HepG2 (cell line): ENCODE measurements at regions not wholly inside any gene's neighbourhood (a gene's known extent, or its start where the extent isn't known, plus 50 kb on each side); places are given as distances from the start of the nearest gene placed in this dataset.

ENCODE experiments used
- ATAC-seq: fragments of 200-7000 bp; cut with Tn5 transposase; 3 replicates; pipeline ENCODE4 v1.9.1; 2020; ENCODE audit warnings: mild to moderate bottlenecking, moderate library complexity
- BruUV-seq: library from RNA; stranded (reverse); fragments of 400-500 nt; replicated peaks from 2 replicates; lab custom pipeline; 2021; lab: Mats Ljungman, UMichigan
- CTCF ChIA-PET: fragments of 300-600 bp; formaldehyde crosslinking; extraction: SDS; loops from one replicate; lab custom pipeline; 2021; ENCODE audit warnings: low total read pairs, inconsistent platforms, low intra/inter-chr PET ratio; lab: Yijun Ruan, JAX
- POLR2A ChIA-PET: fragments of 350-600 bp; sonication (Branson Sonifier 250); formaldehyde crosslinking; loops from one replicate; lab custom pipeline; 2020; ENCODE audit warnings: antibody characterized with exemption, inconsistent platforms; lab: Yijun Ruan, JAX
- DNase-seq: peaks from one replicate; pipeline ENCODE4 v3.0.0-alpha.2; 2015; ENCODE audit warnings: low spot score
- FAIRE-seq: peaks from 3 replicates; lab custom pipeline; 2011; peaks lifted over from hg19 to GRCh38; lab: Jason Lieb, UNC
- H2AFZ ChIP-seq: one replicate; pipeline ENCODE4 v1.6.1; 2011; ENCODE audit warnings: low read length, inconsistent platforms
- H3K27ac ChIP-seq: fragments of 300-600 bp; 3 replicates; pipeline ENCODE4 v1.8.0; 2011; ENCODE audit warnings: mixed run types, mild to moderate bottlenecking, mixed read lengths, low read length, inconsistent platforms; ENCODE audit not compliant: insufficient read depth; ENCODE audit errors: extremely low read length
- H3K27me3 ChIP-seq, 2 experiments: fragments of 200-600 bp in 1 of 2; 2 replicates in 1 of 2; 3 replicates in 1 of 2; pipeline versions ENCODE4 v1.6.0 to v1.8.0; 2011; ENCODE audit warnings: low read length in 2 of 2, mild to moderate bottlenecking in 2 of 2, moderate library complexity in 2 of 2, inconsistent platforms in 1 of 2; ENCODE audit not compliant: insufficient read depth in 2 of 2, control insufficient read depth in 1 of 2
- H3K36me3 ChIP-seq, 2 experiments: fragments of 200-600 bp in 1 of 2; replicated peaks in 1 of 2; 2 replicates in 1 of 2; 3 replicates in 1 of 2; pipeline versions ENCODE4 v1.5.1 to v1.8.0; 2011; ENCODE audit warnings: low read length in 2 of 2, inconsistent platforms in 1 of 2; ENCODE audit not compliant: insufficient read depth in 2 of 2, control insufficient read depth in 1 of 2
- H3K4me1 ChIP-seq: 2 replicates; pipeline ENCODE4 v1.5.1; 2012; ENCODE audit warnings: low read length, inconsistent platforms; ENCODE audit not compliant: insufficient read depth
- H3K4me2 ChIP-seq: 2 replicates; pipeline ENCODE4 v1.6.0; 2011; ENCODE audit warnings: low read depth, low read length, inconsistent platforms
- H3K4me3 ChIP-seq, 3 experiments: fragments of 200-600 bp in 1 of 3; sonication (generic), shearing (Covaris generic) in 1 of 3; replicated peaks in 1 of 3; 2 replicates each; pipeline ENCODE4 v1.5.1; 2011 to 2016; ENCODE audit warnings: low read length in 3 of 3, inconsistent platforms in 2 of 3, low read depth in 2 of 3, mild to moderate bottlenecking in 2 of 3, control low read depth in 1 of 3, mixed read lengths in 1 of 3; ENCODE audit not compliant: insufficient read depth in 1 of 3
- H3K79me2 ChIP-seq: one replicate; pipeline ENCODE4 v1.6.1; 2011; ENCODE audit warnings: low read length, inconsistent platforms; ENCODE audit not compliant: insufficient read depth
- H3K9ac ChIP-seq: 2 replicates; pipeline ENCODE4 v1.6.0; 2011; ENCODE audit warnings: mild to moderate bottlenecking, low read depth, low read length, inconsistent platforms; ENCODE audit not compliant: insufficient read depth
- H3K9me3 ChIP-seq: 2 replicates; pipeline ENCODE4 v1.5.1; 2012; ENCODE audit warnings: mild to moderate bottlenecking, low read length
- H4K20me1 ChIP-seq: 2 replicates; pipeline ENCODE4 v1.6.0; 2011; ENCODE audit warnings: inconsistent platforms, mild to moderate bottlenecking, low read length, moderate library complexity; ENCODE audit not compliant: insufficient read depth
- ONECUT2 ChIP-seq: sonication (generic); formaldehyde crosslinking; IDR thresholded peaks from 2 replicates; pipeline ENCODE4 v1.4.0; 2020; ENCODE audit warnings: missing genetic modification reagents
- SMAD1 ChIP-seq: sonication (generic); formaldehyde crosslinking; IDR thresholded peaks from 2 replicates; pipeline ENCODE4 v1.4.0; 2020; ENCODE audit warnings: missing genetic modification reagents, low read depth, mild to moderate bottlenecking, borderline replicate concordance
- SNRNP70 ChIP-seq: fragments of 200-400 bp; formaldehyde crosslinking; IDR thresholded peaks from 2 replicates; pipeline ENCODE4 v1.6.1; 2017; ENCODE audit warnings: mild to moderate bottlenecking, low read depth, low read length, moderate library complexity
- SOX6 ChIP-seq, 2 experiments: fragments of 450-650 bp in 1 of 2; sonication (generic) in 1 of 2; formaldehyde crosslinking in 1 of 2; IDR thresholded peaks; 2 replicates each; pipeline versions ENCODE4 v1.4.0 to v1.6.1; 2017 to 2020; ENCODE audit warnings: antibody characterized with exemption in 1 of 2, mild to moderate bottlenecking in 1 of 2, missing genetic modification reagents in 1 of 2
- TARDBP ChIP-seq: sonication (generic); formaldehyde crosslinking; IDR thresholded peaks from 2 replicates; pipeline ENCODE4 v1.8.0; 2022; ENCODE audit warnings: mild to moderate bottlenecking, missing genetic modification reagents
- ZNF138 ChIP-seq: sonication (generic); formaldehyde crosslinking; IDR thresholded peaks from 2 replicates; pipeline ENCODE4 v1.5.0; 2020; ENCODE audit warnings: mild to moderate bottlenecking, low read depth, missing genetic modification reagents
- ZNF501 ChIP-seq: sonication (generic); formaldehyde crosslinking; IDR thresholded peaks from 2 replicates; pipeline ENCODE4 v1.5.1; 2020; ENCODE audit warnings: mild to moderate bottlenecking, moderate library complexity, missing genetic modification reagents
- ZNF839 ChIP-seq: sonication (generic); formaldehyde crosslinking; IDR thresholded peaks from 2 replicates; pipeline ENCODE4 v1.4.0; 2020; ENCODE audit warnings: missing genetic modification reagents, mild to moderate bottlenecking, borderline replicate concordance
- WGBS: methylation state at CpG from one replicate; pipeline ENCODE4 v1.1.6; 2017; ENCODE audit warnings: low lambda C conversion rate; 5-methylcytosine and 5-hydroxymethylcytosine counted together
- in situ Hi-C: cut with HindIII; loops from 2 replicates; pipeline ENCODE4 v1.10.0; 2017; ENCODE audit warnings: low pct_unique_long_range_greater_than_20kb; ENCODE audit not compliant: extremely low pct_ligation_motif_present
- intact Hi-C: fragments of 100-400 bp; cut with micrococcal nuclease; formaldehyde crosslinking; loops from one replicate; pipeline ENCODE4 v1.10.0; 2022; ENCODE audit not compliant: unreplicated experiment
- TF ChIP-seq, protein P1 (sequence below): sonication (generic); formaldehyde crosslinking; IDR thresholded peaks from 2 replicates; pipeline ENCODE4 v1.4.0; 2020; ENCODE audit warnings: mild to moderate bottlenecking, missing genetic modification reagents

DNA sequence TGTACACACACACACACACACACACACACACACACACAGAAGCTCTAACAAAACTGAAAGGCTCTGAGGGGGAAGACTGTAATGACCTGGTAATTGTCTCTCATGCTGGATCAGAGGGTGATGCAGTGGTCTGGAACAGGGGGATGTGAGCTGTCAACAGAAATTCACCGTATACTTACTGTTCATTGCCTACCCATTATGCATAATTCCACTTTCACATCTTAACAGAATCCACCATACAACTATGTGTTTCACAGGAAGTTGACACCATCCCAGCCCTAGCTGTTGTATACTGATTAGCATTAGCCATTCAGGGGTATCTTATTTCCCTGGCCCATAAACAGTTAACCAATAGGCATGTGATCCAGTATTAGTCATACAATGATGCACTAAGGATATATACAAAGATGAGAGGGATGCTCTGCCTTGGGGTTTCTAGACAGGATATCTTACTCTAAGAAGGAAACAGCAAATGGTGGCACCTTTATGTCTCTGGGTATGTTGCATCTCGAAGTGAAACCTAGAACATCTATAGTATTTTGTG is 396.5 kb upstream of the BRINP1 start:
- intact Hi-C loops (no loop called here), in situ Hi-C loops (no loop called here)
- TF ChIP-seq ZNF138 (CRISPR knock-in tag) (no peak), TARDBP (CRISPR knock-in tag) (no peak), ONECUT2 (CRISPR knock-in tag) (no peak), SNRNP70 (no peak), ZNF839 (CRISPR knock-in tag) (no peak), SOX6 (IDR thresholded peaks at IDR 0.05) (no peak), SOX6 (CRISPR knock-in tag; IDR thresholded peaks at IDR 0.05) (no peak), ZNF501 (CRISPR knock-in tag) (no peak), SMAD1 (CRISPR knock-in tag) (no peak)
- TF ChIP-seq, protein P1, sequence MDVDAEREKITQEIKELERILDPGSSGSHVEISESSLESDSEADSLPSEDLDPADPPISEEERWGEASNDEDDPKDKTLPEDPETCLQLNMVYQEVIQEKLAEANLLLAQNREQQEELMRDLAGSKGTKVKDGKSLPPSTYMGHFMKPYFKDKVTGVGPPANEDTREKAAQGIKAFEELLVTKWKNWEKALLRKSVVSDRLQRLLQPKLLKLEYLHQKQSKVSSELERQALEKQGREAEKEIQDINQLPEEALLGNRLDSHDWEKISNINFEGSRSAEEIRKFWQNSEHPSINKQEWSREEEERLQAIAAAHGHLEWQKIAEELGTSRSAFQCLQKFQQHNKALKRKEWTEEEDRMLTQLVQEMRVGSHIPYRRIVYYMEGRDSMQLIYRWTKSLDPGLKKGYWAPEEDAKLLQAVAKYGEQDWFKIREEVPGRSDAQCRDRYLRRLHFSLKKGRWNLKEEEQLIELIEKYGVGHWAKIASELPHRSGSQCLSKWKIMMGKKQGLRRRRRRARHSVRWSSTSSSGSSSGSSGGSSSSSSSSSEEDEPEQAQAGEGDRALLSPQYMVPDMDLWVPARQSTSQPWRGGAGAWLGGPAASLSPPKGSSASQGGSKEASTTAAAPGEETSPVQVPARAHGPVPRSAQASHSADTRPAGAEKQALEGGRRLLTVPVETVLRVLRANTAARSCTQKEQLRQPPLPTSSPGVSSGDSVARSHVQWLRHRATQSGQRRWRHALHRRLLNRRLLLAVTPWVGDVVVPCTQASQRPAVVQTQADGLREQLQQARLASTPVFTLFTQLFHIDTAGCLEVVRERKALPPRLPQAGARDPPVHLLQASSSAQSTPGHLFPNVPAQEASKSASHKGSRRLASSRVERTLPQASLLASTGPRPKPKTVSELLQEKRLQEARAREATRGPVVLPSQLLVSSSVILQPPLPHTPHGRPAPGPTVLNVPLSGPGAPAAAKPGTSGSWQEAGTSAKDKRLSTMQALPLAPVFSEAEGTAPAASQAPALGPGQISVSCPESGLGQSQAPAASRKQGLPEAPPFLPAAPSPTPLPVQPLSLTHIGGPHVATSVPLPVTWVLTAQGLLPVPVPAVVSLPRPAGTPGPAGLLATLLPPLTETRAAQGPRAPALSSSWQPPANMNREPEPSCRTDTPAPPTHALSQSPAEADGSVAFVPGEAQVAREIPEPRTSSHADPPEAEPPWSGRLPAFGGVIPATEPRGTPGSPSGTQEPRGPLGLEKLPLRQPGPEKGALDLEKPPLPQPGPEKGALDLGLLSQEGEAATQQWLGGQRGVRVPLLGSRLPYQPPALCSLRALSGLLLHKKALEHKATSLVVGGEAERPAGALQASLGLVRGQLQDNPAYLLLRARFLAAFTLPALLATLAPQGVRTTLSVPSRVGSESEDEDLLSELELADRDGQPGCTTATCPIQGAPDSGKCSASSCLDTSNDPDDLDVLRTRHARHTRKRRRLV (CRISPR knock-in tag), result no peak
- 4% methylated on average over 2 of the region's 2 CpGs for WGBS
- Histone ChIP-seq H3K4me3 (no peak overlapping the region), H3K79me2 (no peaks in the 10 kb centered on the region), H3K27ac (no peak overlapping the region), H3K9ac (no peak overlapping the region), H3K4me2 (no peak overlapping the region), H3K27me3 (no peaks in the 10 kb centered on the region), H3K36me3 (no peaks in the 10 kb centered on the region), H3K4me1 (no peaks in the 10 kb centered on the region), H4K20me1 (no peaks in the 10 kb centered on the region), H2AFZ (no peak overlapping the region), H3K9me3 (no peaks in the 10 kb centered on the region)
- POLR2A ChIA-PET, result no interaction called here
- CTCF ChIA-PET, result no interaction called here
- FAIRE-seq (no peak), ATAC-seq (no peak), DNase-seq (no peak)
- BruUV-seq, result no TSS peak
